ENCODE measurements at regions not wholly inside any gene's neighbourhood (a gene's known extent, or its start where the extent isn't known, plus 50 kb on each side); places are given as distances from the start of the nearest gene placed in this dataset.
A peak's percentile ranks its signal among the peaks of the same experiment; 100 is the strongest.
"Not testable (repeated sequence)": the region's sequence is repeated elsewhere in the genome, so short reads cannot be mapped to it uniquely, and the experiment has no call there.

GRCh38 chr11:86150847-86151173 is 81.9 kb upstream of the PICALM start:
- Histone ChIP-seq H3K27ac (ENCODE audit: insufficient read depth in 1 of 2, low read depth in 1 of 2, low read length in 2 of 2, poor library complexity in 1 of 2, severe bottlenecking in 2 of 2) (peak overlapping the region in 1 of 2 experiments; percentile 60), H3K36me3 (ENCODE audit: control insufficient read depth in 4 of 4, insufficient read depth in 4 of 4, low read length in 3 of 4) (no peaks in the 10 kb centered on the region), H3K4me1 (ENCODE audit: control extremely low read depth in 1 of 4, control insufficient read depth in 4 of 4, insufficient read depth in 4 of 4, low read length in 3 of 4) (peaks cover 15 to 53% (median 33%) of the 10 kb centered on the region in 4 experiments), H3K27me3 (replicated peaks in 2 of 5; ENCODE audit: control insufficient read depth in 4 of 5, insufficient read depth in 5 of 5, low read length in 4 of 5) (no peaks in the 10 kb centered on the region), H3K9me3 (ENCODE audit: control extremely low read depth in 1 of 5, control insufficient read depth in 4 of 5, insufficient read depth in 2 of 5, low read depth in 1 of 5, low read length in 4 of 5) (no peaks in the 10 kb centered on the region), H3K4me3 (ENCODE audit: control insufficient read depth in 1 of 7, extremely low read depth in 1 of 7, insufficient read depth in 4 of 7, low read depth in 2 of 7, low read length in 6 of 7) (no peak overlapping the region)
- POLR2A ChIA-PET: no interaction called here
- no peak for DNase-seq
- CTCF ChIA-PET: interaction anchor here (0.6 to 2.5 kb wide), 9 partner anchors 8 to 98 kb away, joined by 3 to 14 read pairs (median 4); partner anchors contain the start of gene PICALM
- WGBS (ENCODE audit: insufficient coverage): 58% methylated on average over 2 of the region's 2 CpGs

DNA sequence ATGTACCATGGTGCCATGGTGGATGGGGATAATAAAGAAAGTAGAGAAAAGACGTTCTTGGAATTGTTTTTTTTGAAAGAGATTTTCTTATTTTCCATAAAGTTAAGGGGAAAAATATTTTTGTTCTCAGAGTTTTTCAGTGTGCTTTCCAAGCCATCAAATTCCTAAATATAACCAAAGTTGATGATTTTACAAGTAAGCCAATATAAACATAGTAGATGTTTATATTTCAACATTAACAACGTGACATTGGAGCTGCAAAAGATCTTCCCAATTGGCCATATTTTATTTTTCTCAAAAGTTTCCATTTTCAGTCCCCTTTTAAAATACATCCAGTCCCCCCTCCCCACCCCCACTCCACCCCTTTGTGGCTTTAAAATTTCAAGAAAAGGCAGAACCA is 80.9 kb upstream of the PICALM start:
- Histone ChIP-seq H3K9me3 (ENCODE audit: control extremely low read depth in 1 of 5, control insufficient read depth in 4 of 5, insufficient read depth in 2 of 5, low read depth in 1 of 5, low read length in 4 of 5) (no peaks in the 10 kb centered on the region), H3K27ac (ENCODE audit: insufficient read depth in 1 of 2, low read depth in 1 of 2, low read length in 2 of 2, poor library complexity in 1 of 2, severe bottlenecking in 2 of 2) (no peak overlapping the region), H3K4me1 (ENCODE audit: control extremely low read depth in 1 of 4, control insufficient read depth in 4 of 4, insufficient read depth in 4 of 4, low read length in 3 of 4) (peaks cover 15 to 53% (median 43%) of the 10 kb centered on the region in 4 experiments), H3K4me3 (ENCODE audit: control insufficient read depth in 1 of 7, extremely low read depth in 1 of 7, insufficient read depth in 4 of 7, low read depth in 2 of 7, low read length in 6 of 7) (no peak overlapping the region), H3K27me3 (replicated peaks in 2 of 5; ENCODE audit: control insufficient read depth in 4 of 5, insufficient read depth in 5 of 5, low read length in 4 of 5) (no peaks in the 10 kb centered on the region), H3K36me3 (ENCODE audit: control insufficient read depth in 4 of 4, insufficient read depth in 4 of 4, low read length in 3 of 4) (no peaks in the 10 kb centered on the region)
- no CpG with 5 or more reads among the region's 2 CpGs for WGBS (ENCODE audit: insufficient coverage)
- ChIA-PET POLR2A (no interaction called here), CTCF (interaction anchor here (1.5 kb wide), 1 partner anchor 106 kb away, joined by 3 read pairs; no protein-coding TSS in a partner anchor)
- DNase-seq: no peak

DNA sequence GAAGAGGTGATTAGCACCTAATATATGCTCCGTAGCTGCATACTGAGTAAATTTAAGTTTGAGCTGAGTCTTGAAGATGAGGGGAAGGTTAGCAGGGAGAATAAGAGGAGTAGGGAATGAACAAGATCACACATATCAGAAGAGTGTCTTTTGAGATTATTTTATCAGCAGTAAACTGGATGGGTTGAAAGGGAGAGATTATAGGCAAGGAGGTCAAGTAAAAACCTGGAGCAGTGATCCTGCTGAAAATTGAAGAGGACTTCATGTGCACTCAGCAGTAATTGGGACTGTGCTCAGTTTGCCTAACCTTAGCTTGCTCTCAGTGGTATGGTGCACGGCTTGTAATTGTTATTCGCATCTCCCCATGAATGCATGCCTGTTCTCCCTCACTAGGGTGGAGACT is 79.5 kb upstream of the PICALM start:
- peaks cover 17 to 61% (median 54%) of the 10 kb centered on the region in 4 experiments for H3K4me1 ChIP-seq (ENCODE audit: control extremely low read depth in 1 of 4, control insufficient read depth in 4 of 4, insufficient read depth in 4 of 4, low read length in 3 of 4)
- no peaks in the 10 kb centered on the region for H3K27me3 ChIP-seq (replicated peaks in 2 of 5; ENCODE audit: control insufficient read depth in 4 of 5, insufficient read depth in 5 of 5, low read length in 4 of 5)
- CTCF ChIA-PET: interaction anchor here (0.6 to 2.6 kb wide), 7 partner anchors 8 to 173 kb away, joined by 3 to 9 read pairs (median 6); no protein-coding TSS in a partner anchor
- peak overlapping the region in 1 of 2 experiments; percentile 45 for H3K27ac ChIP-seq (ENCODE audit: insufficient read depth in 1 of 2, low read depth in 1 of 2, low read length in 2 of 2, poor library complexity in 1 of 2, severe bottlenecking in 2 of 2)
- no peak for DNase-seq
- H3K9me3 ChIP-seq (ENCODE audit: control extremely low read depth in 1 of 5, control insufficient read depth in 4 of 5, insufficient read depth in 2 of 5, low read depth in 1 of 5, low read length in 4 of 5): no peaks in the 10 kb centered on the region
- POLR2A ChIA-PET: interaction anchor here (1.0 kb wide), 1 partner anchor 79 kb away, joined by 4 read pairs; the partner anchor contains the start of gene PICALM
- 100% methylated on average over 3 of the region's 3 CpGs for WGBS (ENCODE audit: insufficient coverage)
- no peak overlapping the region for H3K4me3 ChIP-seq (ENCODE audit: control insufficient read depth in 1 of 7, extremely low read depth in 1 of 7, insufficient read depth in 4 of 7, low read depth in 2 of 7, low read length in 6 of 7)
- no peaks in the 10 kb centered on the region for H3K36me3 ChIP-seq (ENCODE audit: control insufficient read depth in 4 of 4, insufficient read depth in 4 of 4, low read length in 3 of 4)

- H3K36me3 ChIP-seq (ENCODE audit: control insufficient read depth in 4 of 4, insufficient read depth in 4 of 4, low read length in 3 of 4): no peaks in the 10 kb centered on the region
- peaks cover 17 to 61% (median 52%) of the 10 kb centered on the region in 4 experiments for H3K4me1 ChIP-seq (ENCODE audit: control extremely low read depth in 1 of 4, control insufficient read depth in 4 of 4, insufficient read depth in 4 of 4, low read length in 3 of 4)
- no peak overlapping the region for H3K27ac ChIP-seq (ENCODE audit: insufficient read depth in 1 of 2, low read depth in 1 of 2, low read length in 2 of 2, poor library complexity in 1 of 2, severe bottlenecking in 2 of 2)
- no peaks in the 10 kb centered on the region for H3K27me3 ChIP-seq (replicated peaks in 2 of 5; ENCODE audit: control insufficient read depth in 4 of 5, insufficient read depth in 5 of 5, low read length in 4 of 5)
- no peak overlapping the region for H3K4me3 ChIP-seq (ENCODE audit: control insufficient read depth in 1 of 7, extremely low read depth in 1 of 7, insufficient read depth in 4 of 7, low read depth in 2 of 7, low read length in 6 of 7)
- H3K9me3 ChIP-seq (ENCODE audit: control extremely low read depth in 1 of 5, control insufficient read depth in 4 of 5, insufficient read depth in 2 of 5, low read depth in 1 of 5, low read length in 4 of 5): no peaks in the 10 kb centered on the region
- ChIA-PET POLR2A (no interaction called here), CTCF (interaction anchor here (1.7 to 2.6 kb wide), 3 partner anchors 15 to 46 kb away, joined by 5 to 9 read pairs (median 7); no protein-coding TSS in a partner anchor)
- DNase-seq: peak in 1 of 3 donors; percentile 57
- WGBS (ENCODE audit: insufficient coverage): 74% methylated on average over 3 of the region's 3 CpGs
These were observed 78.1 kb upstream of the PICALM start for GRCh38 chr11:86147004-86147403.

GRCh38 chr11:86145439-86146156 is 76.7 kb upstream of the PICALM start:
- Histone ChIP-seq H3K36me3 (ENCODE audit: control insufficient read depth in 4 of 4, insufficient read depth in 4 of 4, low read length in 3 of 4) (no peaks in the 10 kb centered on the region), H3K9me3 (ENCODE audit: control extremely low read depth in 1 of 5, control insufficient read depth in 4 of 5, insufficient read depth in 2 of 5, low read depth in 1 of 5, low read length in 4 of 5) (no peaks in the 10 kb centered on the region), H3K4me3 (ENCODE audit: control insufficient read depth in 1 of 7, extremely low read depth in 1 of 7, insufficient read depth in 4 of 7, low read depth in 2 of 7, low read length in 6 of 7) (no peak overlapping the region), H3K27ac (ENCODE audit: insufficient read depth in 1 of 2, low read depth in 1 of 2, low read length in 2 of 2, poor library complexity in 1 of 2, severe bottlenecking in 2 of 2) (peak overlapping the region in 1 of 2 experiments; percentile 16), H3K27me3 (replicated peaks in 2 of 5; ENCODE audit: control insufficient read depth in 4 of 5, insufficient read depth in 5 of 5, low read length in 4 of 5) (no peaks in the 10 kb centered on the region), H3K4me1 (ENCODE audit: control extremely low read depth in 1 of 4, control insufficient read depth in 4 of 4, insufficient read depth in 4 of 4, low read length in 3 of 4) (peaks cover 24 to 61% (median 52%) of the 10 kb centered on the region in 4 experiments)
- peak in 1 of 3 donors; percentile 63 for DNase-seq
- CTCF ChIA-PET: interaction anchor here (0.7 to 2.2 kb wide), 6 partner anchors 13 to 104 kb away, joined by 3 to 10 read pairs (median 4); no protein-coding TSS in a partner anchor
- WGBS (ENCODE audit: insufficient coverage): 95% methylated on average over 4 of the region's 5 CpGs
- POLR2A ChIA-PET: no interaction called here

DNA sequence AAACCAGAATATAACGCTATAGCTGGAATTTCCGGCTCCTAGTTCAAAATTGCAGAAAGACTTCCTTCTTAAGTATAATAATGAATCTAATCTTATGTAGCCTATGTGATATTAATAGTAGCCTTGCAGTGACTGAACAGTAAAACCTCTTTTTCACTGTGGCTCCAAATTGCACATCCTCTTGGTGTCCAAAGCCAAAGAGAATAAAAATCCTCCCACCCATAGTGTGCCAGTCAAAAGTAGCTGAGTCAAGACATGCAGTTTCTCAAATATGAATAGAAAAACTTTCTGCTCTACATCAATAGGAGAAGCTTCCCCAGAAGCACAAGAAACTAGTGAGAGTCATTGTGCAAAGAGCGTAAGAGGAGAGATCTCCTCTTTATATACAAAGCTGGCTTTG is 76.0 kb upstream of the PICALM start:
- peaks cover 24 to 64% (median 52%) of the 10 kb centered on the region in 4 experiments for H3K4me1 ChIP-seq (ENCODE audit: control extremely low read depth in 1 of 4, control insufficient read depth in 4 of 4, insufficient read depth in 4 of 4, low read length in 3 of 4)
- no peak overlapping the region for H3K4me3 ChIP-seq (ENCODE audit: control insufficient read depth in 1 of 7, extremely low read depth in 1 of 7, insufficient read depth in 4 of 7, low read depth in 2 of 7, low read length in 6 of 7)
- DNase-seq: no peak
- no peaks in the 10 kb centered on the region for H3K27me3 ChIP-seq (replicated peaks in 2 of 5; ENCODE audit: control insufficient read depth in 4 of 5, insufficient read depth in 5 of 5, low read length in 4 of 5)
- 100% methylated on average over 1 of the region's 3 CpGs for WGBS (ENCODE audit: insufficient coverage)
- no peaks in the 10 kb centered on the region for H3K36me3 ChIP-seq (ENCODE audit: control insufficient read depth in 4 of 4, insufficient read depth in 4 of 4, low read length in 3 of 4)
- no peaks in the 10 kb centered on the region for H3K9me3 ChIP-seq (ENCODE audit: control extremely low read depth in 1 of 5, control insufficient read depth in 4 of 5, insufficient read depth in 2 of 5, low read depth in 1 of 5, low read length in 4 of 5)
- ChIA-PET POLR2A (no interaction called here), CTCF (interaction anchor here (0.7 to 2.2 kb wide), 4 partner anchors 12 to 78 kb away, joined by 3 to 10 read pairs (median 4); no protein-coding TSS in a partner anchor)
- H3K27ac ChIP-seq (ENCODE audit: insufficient read depth in 1 of 2, low read depth in 1 of 2, low read length in 2 of 2, poor library complexity in 1 of 2, severe bottlenecking in 2 of 2): peak overlapping the region in 1 of 2 experiments; percentile 72

- not testable (repeated sequence) for H3K36me3 ChIP-seq (ENCODE audit: control insufficient read depth in 4 of 4, insufficient read depth in 4 of 4, low read length in 3 of 4); H3K9me3 ChIP-seq (ENCODE audit: control extremely low read depth in 1 of 5, control insufficient read depth in 4 of 5, insufficient read depth in 2 of 5, low read depth in 1 of 5, low read length in 4 of 5); DNase-seq; H3K27me3 ChIP-seq (replicated peaks in 2 of 5; ENCODE audit: control insufficient read depth in 4 of 5, insufficient read depth in 5 of 5, low read length in 4 of 5); H3K4me3 ChIP-seq (ENCODE audit: control insufficient read depth in 1 of 7, extremely low read depth in 1 of 7, insufficient read depth in 4 of 7, low read depth in 2 of 7, low read length in 6 of 7)
- Histone ChIP-seq H3K4me1 (ENCODE audit: control extremely low read depth in 1 of 4, control insufficient read depth in 4 of 4, insufficient read depth in 4 of 4, low read length in 3 of 4) (peaks cover 29 to 71% (median 57%) of the 10 kb centered on the region in 4 experiments), H3K27ac (ENCODE audit: insufficient read depth in 1 of 2, low read depth in 1 of 2, low read length in 2 of 2, poor library complexity in 1 of 2, severe bottlenecking in 2 of 2) (peak overlapping the region in 1 of 2 experiments; percentile 72)
- CTCF ChIA-PET: interaction anchor here (2.0 kb wide), 1 partner anchor 75 kb away, joined by 6 read pairs; the partner anchor contains the start of gene PICALM
- POLR2A ChIA-PET: interaction anchor here (1.1 kb wide), 1 partner anchor 75 kb away, joined by 5 read pairs; the partner anchor contains the start of gene PICALM
- 100% methylated on average over 2 of the region's 9 CpGs for WGBS (ENCODE audit: insufficient coverage)
These were observed 75.2 kb upstream of the PICALM start for GRCh38 chr11:86144087-86144486.
